Posterior vena cava (tissue), 2 donors: ENCODE measurements at regions not wholly inside any gene's neighbourhood (a gene's known extent, or its start where the extent isn't known, plus 50 kb on each side); places are given as distances from the start of the nearest gene placed in this dataset.
"Not testable (repeated sequence)": the region's sequence is repeated elsewhere in the genome, so short reads cannot be mapped to it uniquely, and the experiment has no call there.

ENCODE experiments used
- DNase-seq: peaks from one replicate; pipeline ENCODE4 v3.0.0-alpha.2; 2020; ENCODE audit warnings: low spot score
- intact Hi-C, 2 donors: fragments of 100-400 bp; cut with DNase I; formaldehyde crosslinking; loops; one replicate each; pipeline versions ENCODE4 v1.14.1 to v1.14.2; 2022 to 2023
- donor health status: DM: yes; HTN: yes; CAD: no.
- donor health status: DM: yes; HTN: yes; CAD: no.

- intact Hi-C loops, result no loop called here
Observed at GRCh38 chr14:30381861-30382480, 177.0 kb upstream of the G2E3 start.

DNA sequence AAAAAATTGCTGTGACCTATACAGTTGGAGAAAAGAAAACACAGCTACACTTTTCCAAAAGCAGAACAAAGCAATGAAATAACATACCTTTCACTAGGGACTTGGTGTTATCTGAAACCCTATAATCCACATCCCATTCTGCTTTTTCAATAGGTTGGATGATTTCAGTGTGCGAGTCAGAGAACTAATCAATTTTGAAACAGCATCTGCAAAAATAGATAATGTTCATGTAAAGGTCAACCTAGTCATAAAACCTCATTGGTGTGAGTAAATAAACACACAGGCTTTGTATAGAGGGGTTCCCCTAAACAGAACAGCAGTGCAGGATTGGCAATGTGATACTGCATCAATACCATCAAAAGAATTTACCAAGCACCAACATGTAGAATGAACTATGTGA is 173.0 kb upstream of the G2E3 start:
- DNase-seq, result no peak
- intact Hi-C loops, result no loop called here

More at GRCh38 chr14:30381861-30382480, 177.0 kb upstream of the G2E3 start:
- no peak for DNase-seq

GRCh38 chr14:30387871-30388270 is 171.1 kb upstream of the G2E3 start:
- intact Hi-C loops, result no loop called here
- DNase-seq, result no peak

DNA sequence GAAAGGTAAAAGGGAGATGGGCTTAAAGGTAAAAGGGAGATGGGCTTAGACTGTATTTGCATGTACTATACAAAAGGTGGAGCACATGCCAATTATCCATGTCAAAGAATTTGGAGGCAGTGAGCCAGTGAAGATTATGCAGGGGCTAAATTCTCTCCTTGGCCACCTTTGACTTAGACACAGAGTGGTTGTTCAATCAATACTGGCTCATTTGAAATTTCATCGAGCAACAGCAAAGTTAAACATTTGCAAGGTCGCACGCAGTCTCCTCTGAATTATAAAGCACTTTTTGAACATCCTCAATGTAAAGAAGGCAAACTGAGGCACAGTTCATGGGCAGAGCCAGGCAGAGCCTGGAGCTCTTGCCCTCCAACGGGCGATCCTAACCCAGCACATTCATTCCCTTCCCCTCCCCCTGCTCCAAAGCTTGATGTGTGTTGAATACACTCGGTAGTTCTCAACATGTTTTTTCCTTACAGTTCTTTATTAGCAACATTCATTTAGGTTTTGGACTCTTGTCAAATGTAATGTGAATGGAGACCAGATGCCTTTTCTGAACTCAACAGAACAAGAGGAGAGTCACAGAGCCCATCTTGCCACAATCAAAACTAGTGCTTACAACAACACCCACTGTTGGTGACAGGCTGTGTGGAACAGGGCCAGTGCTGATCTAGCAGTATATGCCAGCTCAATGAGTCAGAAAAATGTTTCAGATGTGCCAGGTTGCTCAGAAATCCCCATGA is 169.7 kb upstream of the G2E3 start:
- no peak for DNase-seq
- intact Hi-C loops, result no loop called here

DNA sequence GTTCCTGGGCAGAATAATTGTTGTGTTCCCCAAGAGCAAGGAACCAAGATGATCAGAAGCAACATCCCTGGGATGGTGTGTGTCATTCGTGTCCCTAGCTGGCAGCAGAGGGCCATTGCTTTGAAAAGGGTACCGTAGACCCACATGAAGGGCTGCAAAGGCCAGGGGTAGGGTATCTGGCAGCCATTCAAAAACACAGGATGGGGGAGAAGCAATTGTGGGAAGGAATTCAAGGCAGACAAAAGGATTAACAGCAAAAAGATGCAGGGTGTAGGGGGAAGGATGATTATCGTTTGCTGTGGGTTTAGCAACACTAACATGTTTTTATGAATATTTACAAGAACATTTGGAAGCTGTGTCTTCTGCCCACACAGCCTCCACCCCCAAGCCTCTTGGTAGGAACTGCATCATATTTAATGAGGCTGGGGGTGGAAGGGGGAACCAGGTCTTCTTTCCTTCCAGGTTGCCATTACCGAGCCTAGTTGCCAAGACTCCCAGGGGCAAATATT is 169.0 kb upstream of the G2E3 start:
- intact Hi-C loops, result no loop called here
- DNase-seq, result no peak

GRCh38 chr14:30395065-30395464 is 163.9 kb upstream of the G2E3 start:
- DNase-seq, result no peak
- intact Hi-C loops, result no loop called here

GRCh38 chr14:30402846-30403245 is 156.1 kb upstream of the G2E3 start:
- intact Hi-C loops, result no loop called here

DNA sequence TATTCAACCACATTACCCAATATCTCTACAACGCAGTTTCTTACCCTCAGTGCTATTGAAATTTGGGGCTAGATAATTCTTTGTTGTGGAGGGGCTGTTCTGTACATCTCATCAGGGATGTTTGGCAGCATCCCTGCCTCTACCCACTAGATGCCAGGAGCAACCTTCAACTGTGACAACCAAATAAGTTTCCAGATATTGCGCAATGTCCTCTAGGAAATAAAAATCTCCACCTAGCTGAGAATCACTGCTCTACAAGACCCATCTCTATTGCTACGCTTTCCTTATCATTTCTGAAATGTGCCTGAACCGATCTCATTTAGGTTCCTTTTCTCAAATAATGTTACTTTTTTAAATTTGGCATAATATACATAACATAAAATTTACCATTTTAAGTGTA is 155.2 kb upstream of the G2E3 start:
- intact Hi-C loops, result no loop called here

More at GRCh38 chr14:30402846-30403245, 156.1 kb upstream of the G2E3 start:
- no peak for DNase-seq

DNA sequence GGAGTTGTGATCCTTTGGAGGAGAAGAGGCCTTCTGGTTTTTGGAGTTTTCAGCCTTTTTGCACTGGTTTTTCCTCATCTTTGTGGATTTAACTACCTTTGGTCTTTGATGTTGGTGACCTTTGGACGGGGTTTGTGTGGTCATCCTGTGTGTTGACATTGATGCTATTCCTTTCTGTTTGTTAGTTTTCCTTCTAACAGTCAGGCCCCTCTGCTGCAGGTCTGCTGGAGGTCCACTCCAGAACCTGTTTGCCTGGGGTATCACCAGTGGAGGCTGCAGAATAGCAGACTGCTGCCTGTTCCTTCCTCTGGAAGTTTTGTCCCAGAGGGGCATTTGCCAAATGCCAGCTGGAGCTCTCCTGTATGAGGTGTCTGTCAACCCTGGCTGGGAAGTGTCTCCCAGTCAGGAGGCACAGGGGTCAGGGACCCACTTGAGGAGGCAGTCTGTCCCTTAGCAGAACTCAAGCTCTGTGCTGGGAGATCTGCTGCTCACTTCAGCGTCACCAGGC is 149.4 kb upstream of the G2E3 start:
- DNase-seq, intact Hi-C loops: not testable (repeated sequence)

More for the DNA sequence above, 155.2 kb upstream of the G2E3 start:
- DNase-seq, result no peak

- intact Hi-C loops, result no loop called here
- no peak for DNase-seq
Observed at GRCh38 chr14:30410986-30411385, 148.0 kb upstream of the G2E3 start.

- DNase-seq, intact Hi-C loops: not testable (repeated sequence)
Observed at GRCh38 chr14:30413184-30413583, 145.8 kb upstream of the G2E3 start.

DNA sequence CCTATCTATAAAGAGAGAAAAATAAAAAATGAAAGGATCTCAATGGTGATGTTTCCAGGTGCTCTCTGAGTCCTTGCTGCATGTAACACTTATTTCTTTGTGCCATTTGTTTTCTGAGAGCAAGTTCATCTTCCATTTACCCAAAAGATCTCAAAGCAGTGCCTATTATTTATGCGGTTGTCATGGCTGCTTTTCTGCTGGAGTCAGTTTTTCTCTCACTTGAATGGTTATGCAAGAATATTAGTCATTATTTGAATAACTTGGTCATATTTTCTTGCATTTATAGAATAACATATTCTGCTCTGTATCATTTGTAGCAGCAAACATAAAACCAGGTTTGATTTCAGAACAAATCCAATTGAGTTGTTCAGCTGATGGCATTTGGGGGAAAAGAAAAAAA is 141.8 kb upstream of the G2E3 start:
- no peak for DNase-seq
- intact Hi-C loops, result no loop called here

GRCh38 chr14:30417999-30418398 is 141.0 kb upstream of the G2E3 start:
- intact Hi-C loops, result no loop called here
- no peak for DNase-seq

DNA sequence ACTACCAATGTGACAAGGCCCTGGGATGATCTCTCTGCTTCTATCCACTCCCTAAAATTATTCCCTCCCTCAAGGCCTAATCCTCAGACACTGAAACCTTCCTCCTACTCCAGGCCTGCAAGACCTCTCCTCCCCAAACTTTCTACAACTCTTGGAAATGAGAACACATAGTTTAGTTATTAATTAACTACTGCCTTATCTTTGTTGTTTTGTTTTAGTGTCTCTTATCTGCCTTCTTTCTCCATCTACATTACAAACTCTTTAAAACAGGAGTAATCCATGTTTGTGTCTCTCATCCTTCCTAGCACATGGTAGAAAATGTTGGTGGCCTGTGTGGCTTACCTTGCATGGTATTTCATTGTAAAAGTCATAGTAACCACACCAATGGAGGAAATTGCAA is 139.9 kb upstream of the G2E3 start:
- intact Hi-C loops, result no loop called here
- no peak for DNase-seq

DNA sequence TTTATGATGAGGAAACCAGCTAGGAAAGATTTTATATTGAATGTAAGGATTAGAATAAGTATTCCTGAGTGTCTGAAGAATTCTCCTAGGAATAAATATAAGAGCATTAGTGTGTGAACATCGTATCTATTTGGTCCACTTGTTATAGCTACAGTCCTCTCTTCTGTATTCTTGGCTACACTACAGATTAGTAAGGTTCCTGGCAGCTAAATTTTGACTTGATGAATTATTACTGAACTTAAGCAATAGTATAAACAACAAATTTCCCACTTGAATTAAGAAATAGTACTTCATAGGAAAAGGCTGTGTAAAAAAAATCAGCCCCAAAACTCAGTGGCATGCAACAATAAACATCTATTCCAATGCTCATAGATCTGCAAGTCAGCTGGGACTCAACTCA is 138.4 kb upstream of the G2E3 start:
- intact Hi-C loops, result no loop called here
- no peak for DNase-seq

GRCh38 chr14:30426463-30426862 is 132.5 kb upstream of the G2E3 start:
- DNase-seq, result no peak
- intact Hi-C loops, result no loop called here

GRCh38 chr14:30427401-30427800 is 131.6 kb upstream of the G2E3 start:
- intact Hi-C loops, result no loop called here
- DNase-seq, result no peak

- intact Hi-C loops, result no loop called here
- no peak for DNase-seq
Observed at GRCh38 chr14:30427846-30428245, 131.1 kb upstream of the G2E3 start.

GRCh38 chr14:30431552-30431951 is 127.4 kb upstream of the G2E3 start:
- intact Hi-C loops, result no loop called here
- no peak for DNase-seq

GRCh38 chr14:30440961-30441360 is 118.0 kb upstream of the G2E3 start:
- intact Hi-C loops, result loop anchor here in 1 of 2 donors (10.0 kb wide), 1 partner anchor 1686 kb away; no protein-coding TSS in a partner anchor

More at GRCh38 chr14:30440961-30441360, 118.0 kb upstream of the G2E3 start:
- no peak for DNase-seq
